Fibroblast of peridontal ligament (primary cell): ENCODE measurements at regions not wholly inside any gene's neighbourhood (a gene's known extent, or its start where the extent isn't known, plus 50 kb on each side); places are given as distances from the start of the nearest gene placed in this dataset.

Experiments
- DNase-seq: peaks from one replicate; pipeline ENCODE4 v3.0.0-alpha.2; 2010; ENCODE audit errors: extremely low read depth

DNA sequence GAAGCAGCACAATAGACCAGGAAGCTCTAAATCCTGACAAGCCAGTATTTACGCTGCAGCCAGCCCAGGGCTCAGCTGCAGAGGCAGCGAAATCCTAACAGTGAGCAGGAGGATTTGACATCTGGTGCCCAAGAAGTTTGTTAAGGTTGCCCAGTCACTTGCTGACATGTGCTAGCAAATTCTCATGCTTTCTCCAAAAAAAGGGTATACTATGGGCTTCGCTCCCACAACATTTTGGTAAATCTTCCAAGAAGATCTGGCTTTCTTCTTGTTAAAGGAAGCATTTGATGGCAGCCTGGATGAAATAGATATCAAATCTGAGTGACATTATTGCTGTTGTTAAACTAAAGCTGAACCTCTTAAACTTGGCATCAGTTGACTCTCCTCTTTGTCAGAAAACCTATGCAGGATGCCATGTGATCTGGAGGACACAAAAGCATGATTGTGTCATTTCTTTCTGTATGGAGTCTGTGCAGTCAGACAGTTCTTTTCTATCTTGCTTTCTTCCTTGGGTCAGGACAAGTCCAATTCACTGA is 949.7 kb upstream of the RBFOX1 start:
- DNase-seq, result no peak

DNA sequence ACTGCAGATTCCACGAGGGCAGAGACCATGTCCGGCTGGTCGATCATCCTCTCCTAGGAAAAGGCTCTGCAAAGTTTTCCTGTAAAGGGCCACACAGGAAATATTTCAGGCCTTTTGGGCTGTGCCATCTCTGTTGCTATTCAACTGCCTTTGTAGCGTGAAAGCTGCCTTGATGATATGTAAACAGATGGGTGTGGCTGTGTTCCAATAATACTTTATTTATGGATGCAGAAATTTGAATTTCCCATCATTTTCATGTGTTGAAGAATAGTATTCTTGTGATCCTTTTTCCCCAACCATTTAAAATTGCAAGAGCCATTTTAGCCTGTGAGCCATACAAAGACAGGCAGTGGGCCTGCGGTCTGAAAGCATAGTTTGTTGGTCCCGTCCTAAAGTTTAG is 950.7 kb upstream of the RBFOX1 start:
- no peak for DNase-seq

DNA sequence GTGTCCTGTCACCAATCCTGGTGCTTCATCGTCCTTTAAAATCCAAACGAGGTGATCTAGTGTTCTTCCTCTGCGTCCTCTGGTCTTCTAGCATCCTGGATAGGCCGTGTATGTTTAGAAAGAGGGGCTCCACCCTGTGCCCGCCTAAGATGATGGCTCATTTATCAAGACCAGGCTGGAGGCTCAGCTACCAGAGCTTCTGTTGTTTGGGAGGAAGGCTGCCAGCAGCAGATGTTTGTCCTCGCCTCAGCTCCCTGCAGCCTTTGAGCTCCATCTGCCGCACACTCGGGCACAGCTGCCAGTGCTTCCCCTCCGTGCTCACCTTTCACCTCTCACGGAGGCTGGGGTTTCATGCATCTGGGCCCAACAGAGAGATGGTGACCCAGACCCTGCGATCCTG is 954.7 kb upstream of the RBFOX1 start:
- no peak for DNase-seq

DNA sequence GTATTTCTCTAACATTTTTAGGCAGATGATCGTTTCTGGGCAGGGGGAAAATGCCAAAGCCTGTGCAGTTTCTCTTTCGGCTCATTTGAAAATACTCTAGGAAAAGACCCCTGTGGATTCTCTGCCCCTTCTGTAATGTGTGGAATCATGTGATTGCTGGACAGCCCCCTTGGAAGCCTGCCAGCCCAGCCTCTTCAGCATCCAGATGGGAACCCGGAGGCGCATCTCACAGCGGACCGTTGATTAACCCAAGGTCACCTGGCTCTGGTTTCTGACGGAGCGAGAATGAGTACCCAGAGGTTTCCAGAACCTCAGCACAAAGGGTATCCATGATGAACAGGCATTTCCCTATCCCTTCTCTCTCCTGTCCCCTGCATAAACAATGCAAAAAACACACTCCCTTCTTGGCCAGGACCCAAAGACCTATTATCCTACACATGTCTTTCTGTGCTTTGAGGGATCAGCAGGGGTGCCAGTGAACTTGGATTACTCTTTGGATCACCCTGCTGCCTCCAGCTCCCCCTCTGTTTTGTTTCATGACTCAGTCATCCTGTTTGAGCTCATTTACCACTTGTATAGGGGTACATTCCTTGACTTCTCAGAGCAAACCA is 957.1 kb upstream of the RBFOX1 start:
- DNase-seq, result no peak

DNA sequence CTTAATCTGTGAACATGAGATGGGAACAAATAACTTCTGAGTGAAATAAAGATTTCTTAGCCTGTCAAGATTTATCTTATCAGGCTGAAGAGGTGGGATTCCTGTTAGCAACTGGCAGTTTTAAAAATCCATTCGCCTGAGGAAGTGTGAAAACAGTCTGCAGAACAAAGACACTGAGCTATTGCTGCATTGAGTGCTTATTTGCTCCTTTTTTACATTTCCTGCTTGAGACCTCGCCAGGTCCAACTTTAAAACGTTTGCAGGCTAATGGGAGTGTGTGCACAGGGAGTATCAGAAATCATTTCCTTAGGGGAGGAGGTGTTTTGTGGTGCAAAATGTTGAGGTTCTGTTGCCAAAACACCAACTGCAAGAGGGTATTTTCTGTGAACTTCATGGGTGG is 957.8 kb upstream of the RBFOX1 start:
- DNase-seq, result no peak

DNA sequence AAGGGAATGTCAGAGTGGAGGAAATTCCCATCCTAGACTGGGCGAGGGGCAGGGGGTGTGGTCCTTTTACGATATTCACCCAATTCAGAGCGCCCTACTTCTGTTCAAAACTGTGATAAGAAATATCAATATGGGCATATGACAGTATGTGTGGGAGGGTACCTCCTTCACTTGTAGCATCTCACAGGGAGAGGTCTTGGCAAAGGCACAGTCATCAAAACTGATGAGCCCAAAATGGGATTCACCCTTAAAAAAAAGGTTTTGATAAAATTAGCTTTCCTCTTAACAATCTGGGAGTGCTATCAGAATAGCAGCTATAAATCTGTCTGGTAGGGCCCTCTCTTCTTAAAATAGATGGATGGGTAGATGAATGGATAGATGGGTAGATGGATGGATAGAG is 967.8 kb upstream of the RBFOX1 start:
- DNase-seq, result no peak

DNA sequence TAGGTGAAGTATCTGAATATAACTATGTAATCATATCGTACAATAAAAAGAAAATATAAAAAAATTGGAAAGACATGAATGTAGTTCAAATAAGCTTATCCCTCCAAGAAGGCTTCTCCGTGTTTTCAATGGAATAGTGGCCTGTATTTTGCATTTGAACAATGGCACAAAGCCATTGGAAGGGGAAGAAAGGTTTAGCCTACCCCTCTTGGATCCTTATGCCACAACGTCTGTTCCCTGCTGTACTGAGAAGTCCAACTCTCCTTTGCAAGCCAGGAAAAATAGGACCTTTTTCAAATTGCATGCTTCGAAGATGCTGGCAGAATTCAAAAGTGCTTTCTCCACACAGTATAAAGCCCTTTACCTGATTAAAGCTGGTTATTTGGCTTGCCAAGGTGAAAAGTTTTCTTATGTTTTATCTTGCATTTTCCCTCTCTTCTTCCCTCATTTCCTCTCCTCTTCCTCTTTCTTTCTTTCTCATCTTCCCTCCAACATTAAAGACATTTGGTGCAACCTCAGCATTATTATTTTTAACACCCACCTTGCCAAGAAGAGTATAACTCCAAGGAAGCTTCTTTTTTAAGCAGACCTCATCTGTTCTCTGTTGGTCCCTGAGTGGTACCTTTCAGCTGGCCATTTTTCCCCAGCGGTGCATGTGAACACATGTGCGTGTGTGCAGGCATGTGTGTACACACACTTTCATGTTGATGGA is 968.6 kb upstream of the RBFOX1 start:
- no peak for DNase-seq

DNA sequence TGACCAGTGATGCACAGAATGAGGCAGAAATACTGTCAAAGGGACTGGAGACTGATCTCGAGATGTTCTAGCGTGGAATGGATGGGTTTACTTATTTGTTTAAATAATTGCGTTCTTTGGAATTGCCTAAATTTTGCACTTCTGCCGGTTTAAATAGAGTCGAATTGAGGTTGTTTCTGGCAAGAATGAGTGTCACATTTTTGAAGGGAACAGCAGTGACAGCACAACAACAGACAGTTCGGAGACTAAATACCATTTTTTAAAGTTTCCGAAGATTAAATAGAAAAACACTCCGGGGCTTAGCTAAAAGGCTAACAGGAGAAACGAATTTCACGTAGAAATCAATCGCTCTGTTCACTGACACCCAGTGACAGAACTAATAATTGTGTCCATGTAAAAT is 969.2 kb upstream of the RBFOX1 start:
- DNase-seq, result no peak

DNA sequence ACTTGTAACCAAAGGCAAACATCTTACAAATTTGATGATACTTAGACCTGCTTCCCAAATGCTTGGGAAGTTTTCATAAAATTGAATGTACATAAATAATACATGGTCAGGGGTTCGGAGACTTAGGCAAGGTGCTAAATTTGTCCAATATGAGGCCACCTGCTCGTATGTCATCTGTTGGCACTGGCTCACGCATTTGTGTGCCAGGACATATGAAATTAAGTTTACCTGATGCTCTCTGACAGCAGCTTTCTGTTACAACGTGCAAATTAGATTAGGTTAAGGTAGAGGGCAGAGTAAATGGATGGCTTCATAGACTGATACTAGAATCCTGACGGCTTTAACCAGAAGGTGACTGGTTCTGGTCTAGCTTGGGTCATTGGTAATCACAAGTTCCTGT is 970.3 kb upstream of the RBFOX1 start:
- DNase-seq, result no peak

DNA sequence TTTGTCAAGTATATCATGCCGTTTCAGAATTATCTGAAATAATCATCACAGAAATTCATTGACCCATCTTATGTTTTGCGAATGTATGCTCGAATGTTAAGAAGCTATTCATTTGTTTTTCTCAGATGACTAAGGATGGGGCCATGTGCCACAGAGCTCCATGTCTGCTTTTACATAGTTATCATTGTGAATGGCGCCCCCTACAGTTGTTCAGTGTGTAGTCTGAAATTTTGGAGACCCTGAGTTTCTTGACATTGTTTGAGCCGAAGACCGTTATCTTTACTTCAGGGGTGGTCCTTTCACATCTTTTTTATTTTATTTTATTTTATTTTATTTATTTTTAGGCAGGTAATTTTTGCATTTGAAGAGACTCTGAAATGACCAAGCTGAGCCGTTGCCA is 972.0 kb upstream of the RBFOX1 start:
- DNase-seq, result no peak

DNA sequence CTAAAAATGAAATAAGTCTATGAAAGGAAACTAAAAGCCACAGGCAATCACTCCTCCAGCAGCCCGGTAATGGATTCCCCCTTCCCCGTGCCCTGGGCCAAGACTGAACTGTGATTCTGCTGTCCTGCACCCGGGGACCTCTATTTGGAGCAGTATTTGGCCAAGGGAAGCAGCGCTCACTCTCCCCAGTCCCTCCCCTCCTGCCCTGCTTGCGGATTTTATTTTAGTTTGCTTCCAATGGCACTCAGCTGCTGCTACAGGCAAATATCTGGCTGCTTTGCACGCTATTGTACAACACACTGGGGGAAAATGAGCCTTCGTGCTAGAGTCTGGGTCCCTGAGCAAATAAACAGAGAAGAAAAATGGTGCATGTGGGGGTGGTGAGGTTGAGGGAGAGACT is 975.7 kb upstream of the RBFOX1 start:
- no peak for DNase-seq

DNA sequence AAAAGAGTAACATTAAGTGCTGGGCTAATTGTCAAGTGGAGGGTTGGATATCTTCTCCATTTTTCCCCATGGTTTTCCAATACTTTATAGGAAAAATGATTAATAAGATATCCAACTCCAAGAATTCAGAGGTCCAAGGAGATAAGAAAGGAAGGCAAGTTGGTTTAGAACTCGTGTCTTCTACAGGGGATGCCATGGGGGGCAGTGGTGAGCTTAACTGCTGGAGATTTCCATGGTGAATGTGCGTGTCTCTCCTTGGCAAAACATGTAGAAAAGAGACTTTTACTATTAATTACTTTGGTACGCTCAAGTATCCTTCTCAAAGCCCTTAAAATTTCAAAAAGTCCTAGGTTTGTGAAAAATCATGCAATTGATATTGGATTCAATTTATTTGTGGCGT is 982.9 kb upstream of the RBFOX1 start:
- DNase-seq, result no peak

DNA sequence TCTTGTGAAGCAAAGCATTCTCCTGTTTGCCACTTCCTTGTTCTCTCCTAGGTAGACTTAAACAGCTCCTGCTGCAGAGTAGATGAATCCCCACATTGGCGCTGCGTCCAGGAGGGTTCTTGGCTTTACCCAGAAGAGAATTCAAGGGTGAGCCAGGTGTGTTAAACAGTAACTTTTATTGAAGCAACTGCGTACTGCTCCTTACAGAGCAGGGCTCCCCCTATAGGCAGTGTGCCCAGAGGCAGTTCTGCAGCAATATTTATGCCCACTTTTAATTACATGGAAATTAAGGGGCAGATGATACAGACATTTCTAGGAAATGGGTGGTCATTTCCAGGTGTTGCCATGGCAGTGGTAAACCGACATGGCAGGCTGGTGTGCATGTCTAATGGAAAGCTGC is 987.6 kb upstream of the RBFOX1 start:
- no peak for DNase-seq

DNA sequence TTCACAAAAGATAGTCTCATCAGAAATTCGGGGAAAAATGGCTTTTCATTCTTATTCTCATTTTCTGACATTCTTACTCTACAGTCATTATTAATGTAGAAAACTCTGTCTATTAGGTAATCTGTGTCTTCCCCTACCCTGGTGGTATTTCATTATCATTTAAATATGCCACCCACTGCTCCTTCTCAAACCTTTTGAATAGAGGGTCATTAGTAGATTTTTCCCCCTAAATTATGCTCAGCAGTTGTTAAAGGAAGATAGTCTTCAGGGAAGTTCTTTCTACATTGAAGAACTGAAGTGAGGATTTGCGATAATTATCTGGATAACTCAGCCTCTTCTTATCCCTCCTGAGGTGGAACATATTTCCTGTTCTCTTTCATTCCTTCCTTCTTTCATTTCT is 989.5 kb upstream of the RBFOX1 start:
- no peak for DNase-seq

DNA sequence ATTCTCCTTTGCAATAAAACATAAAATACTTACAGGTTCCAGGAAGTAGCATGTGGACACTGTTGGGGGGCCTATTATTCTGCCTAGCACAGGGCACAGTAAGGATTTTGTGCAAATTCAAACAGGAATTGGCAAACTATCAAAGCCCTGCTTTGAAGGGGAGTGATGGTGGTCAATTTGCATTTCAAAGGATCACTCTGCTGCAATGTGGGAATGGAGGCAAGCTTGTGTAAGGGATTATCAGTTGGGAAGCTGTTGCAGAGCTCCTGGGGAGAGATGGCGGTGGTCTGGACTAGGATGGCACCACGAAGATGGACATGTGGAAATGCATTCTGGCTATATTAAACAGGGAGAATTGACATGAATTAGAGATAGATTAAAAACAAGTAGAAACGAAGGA is 990.7 kb upstream of the RBFOX1 start:
- no peak for DNase-seq

DNA sequence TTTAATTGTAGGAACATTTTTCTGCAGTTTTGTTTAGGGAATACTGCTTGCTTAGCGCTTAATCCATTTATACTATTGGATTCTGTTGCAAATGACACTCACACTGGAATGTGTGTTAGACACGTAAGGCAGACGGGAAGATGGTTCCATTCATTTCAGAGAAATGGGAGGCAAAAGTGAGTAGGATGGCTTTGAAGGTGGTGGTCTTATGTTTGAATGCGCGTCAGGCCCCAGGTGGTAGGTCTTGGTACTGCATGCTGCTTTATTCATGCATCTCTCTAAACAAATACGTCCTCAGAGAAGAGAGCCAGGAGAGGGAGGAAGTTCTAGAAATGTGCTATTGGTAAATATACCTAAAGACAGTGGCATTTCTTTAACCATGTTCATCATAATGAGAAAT is 997.6 kb upstream of the RBFOX1 start:
- no peak for DNase-seq

DNA sequence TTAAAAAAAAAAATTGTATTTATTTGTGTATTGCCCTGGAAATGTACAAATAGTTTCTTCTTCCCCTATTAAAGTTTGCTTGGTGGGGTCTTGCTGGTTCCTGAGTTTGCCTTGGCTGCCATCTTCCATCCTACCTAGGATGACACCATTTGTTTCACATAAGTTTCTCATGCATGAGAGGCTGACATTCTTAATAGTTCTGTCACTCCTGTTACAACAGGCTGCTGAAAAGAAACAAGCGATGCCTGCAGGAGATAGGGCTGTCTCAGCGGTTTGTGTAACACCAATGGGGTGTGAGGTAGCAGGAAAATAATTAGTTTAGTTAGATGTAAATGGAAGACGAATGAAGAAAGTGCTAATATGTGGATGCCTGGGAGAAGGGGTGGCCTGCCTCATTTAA is 1000.9 kb upstream of the RBFOX1 start:
- no peak for DNase-seq

DNA sequence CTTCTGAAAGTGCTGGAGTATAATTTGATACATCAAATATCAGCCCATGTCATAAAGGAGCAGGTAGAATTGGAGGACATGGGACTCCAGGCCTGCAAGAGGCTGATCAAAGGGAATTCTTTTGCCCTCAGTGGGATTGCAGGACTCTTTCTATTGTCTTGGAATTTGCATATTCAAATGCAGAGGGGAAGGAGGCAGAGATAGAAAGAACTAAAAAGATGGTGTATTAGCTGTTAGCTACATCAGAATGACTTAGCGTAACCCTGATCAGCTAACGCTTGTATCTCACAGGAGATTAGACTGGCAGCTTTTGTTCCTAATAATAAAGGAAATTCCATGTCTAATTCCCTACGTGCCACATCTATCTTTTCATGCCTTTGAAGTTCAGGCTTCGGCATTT is 1014.7 kb upstream of the RBFOX1 start:
- DNase-seq, result no peak

DNA sequence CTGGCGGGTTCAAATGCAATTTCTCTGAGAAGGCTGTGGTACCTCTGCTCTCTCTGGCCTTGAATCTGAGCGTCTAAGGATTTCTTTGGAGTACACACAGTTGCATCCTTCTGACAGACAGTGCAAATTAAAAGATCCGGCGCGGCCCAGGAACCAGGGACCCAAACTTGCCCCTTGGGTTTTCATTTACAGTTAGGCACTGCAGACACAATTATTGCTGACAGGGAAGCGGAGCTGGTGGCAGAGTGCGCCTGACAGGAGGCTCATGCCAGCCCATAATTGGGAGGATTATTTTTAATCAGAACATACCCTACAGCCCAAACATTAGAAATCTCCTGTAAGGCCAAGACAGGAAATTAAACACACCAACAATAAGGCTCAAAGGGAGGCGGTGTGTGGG is 1023.4 kb upstream of the RBFOX1 start:
- DNase-seq, result no peak

DNA sequence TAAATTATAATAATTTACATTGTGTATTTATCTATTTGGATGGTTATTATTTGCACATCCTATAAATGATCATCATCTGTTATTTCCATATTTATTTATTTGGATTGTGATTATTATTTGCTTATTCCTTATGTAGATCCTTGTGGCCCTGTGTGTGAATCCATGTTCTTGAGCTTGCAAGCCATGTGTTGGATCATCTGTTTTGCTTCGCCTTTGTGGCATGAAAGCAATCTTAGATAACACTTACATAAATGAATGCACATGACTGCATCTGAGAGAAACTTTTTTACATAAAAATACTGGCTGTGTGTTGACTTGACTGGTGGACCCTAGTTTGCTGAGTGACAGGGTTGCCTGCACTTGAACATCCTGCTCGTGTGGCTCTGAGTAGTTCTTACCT is 1024.5 kb upstream of the RBFOX1 start:
- no peak for DNase-seq

DNA sequence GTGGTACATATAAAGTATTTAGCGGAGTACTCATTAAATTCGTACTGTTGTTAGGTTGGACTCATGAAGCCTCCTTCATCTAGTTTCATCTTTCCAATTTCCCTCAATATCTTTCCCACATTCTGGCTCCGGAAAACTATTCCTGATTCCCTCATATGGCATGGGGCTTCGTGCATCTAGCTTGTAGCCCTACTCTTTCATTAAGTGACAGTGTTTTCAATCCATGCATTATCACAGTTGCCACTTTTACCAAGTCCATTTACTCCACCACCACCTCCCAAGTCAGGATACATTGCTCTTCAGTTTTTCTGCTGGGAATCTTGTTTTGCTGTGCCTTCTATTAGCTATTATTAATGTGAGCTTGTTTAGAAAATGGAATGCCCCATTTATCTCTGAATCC is 1032.1 kb upstream of the RBFOX1 start:
- DNase-seq, result no peak

DNA sequence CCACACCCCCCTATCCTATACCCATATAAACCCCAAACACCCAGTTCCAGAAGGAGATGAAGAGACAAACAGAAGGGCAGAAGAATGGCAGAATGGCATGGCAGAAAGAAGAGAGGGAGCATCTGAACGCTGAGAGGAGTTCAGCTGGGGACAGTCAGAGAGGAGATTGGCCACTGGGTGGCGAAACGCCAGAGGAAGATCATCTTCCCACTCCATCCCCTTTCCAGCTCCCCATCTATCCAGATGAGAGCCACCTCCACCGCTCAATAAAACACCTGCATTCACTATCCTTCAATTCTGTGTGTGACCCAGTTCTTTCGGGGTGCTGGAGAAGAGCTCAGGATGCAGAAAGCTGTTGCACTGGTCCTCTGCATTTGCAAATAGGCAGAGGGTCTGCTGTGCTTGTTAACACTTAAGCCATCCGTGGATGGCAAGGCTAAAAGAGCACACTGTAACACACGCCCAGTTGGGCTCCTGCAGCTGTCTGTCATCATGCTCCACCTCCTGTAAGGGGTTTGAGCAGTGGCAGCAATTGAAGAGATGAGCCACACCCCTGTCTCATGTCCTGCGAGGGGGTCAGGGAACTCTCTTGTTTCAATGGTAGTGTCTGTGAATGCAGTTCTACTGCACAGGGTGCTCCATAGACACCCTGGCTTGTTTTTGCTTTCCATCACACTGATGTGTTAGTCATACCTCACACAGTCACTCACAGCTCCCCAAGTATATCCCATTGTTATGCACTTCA is 1034.8 kb upstream of the RBFOX1 start:
- DNase-seq, result no peak

DNA sequence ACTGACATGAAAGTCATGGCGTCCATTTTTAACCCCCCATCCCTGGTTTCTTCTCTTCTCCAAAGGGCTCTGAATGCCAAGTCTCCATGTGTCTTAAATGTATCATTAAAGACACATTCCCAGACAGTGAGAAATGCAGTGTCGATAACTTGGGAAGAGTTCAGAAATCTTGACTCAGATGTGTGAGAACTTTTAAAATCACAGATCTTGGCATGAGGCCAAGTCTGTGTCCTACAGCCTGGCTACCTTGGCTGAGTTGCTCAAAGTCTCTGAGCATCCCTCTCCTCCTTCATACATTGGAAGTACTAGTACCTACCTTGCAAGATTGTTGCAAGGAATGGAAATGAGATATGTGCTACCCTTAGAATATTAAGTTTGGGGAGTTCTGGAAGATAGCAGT is 1046.5 kb upstream of the RBFOX1 start:
- DNase-seq, result no peak
